ENCODE measurements at regions not wholly inside any gene's neighbourhood (a gene's known extent, or its start where the extent isn't known, plus 50 kb on each side); places are given as distances from the start of the nearest gene placed in this dataset.

DNA sequence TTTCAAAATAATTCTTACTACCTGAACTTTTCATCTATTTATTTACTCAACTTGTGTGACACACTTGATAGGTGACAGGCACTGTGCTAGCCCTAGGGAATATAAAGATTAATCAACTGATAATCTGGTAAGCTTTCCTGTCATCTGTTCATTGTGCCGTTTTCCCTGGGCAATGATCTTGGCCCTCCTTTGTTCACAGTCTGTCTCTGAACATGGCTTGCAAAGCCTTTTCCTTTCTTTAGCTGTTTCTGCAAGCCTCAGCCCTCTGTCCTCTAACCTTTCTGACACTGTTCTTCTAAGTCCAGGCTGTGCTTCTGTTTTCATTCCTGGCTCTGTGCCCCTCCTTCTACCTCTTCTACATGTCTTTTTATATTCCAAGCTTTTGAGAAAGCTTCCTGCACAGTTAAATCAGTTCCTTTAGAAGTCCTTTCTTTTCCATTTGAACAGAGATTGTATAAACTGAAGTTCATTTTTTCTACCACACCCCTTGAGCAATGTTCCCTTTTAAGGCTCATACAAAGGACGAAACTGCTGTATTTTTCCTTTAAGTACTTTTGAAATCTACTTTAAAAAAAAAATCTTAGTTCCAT, 803.0 kb upstream of the ZNF608 start:
- in situ Hi-C loops (cut with MboI): no loop called here
- DNase-seq (ENCODE audit: low read depth, low spot score): no peak
- Histone ChIP-seq H2AFZ (ENCODE audit: control insufficient read depth, low read depth, low read length) (no peak overlapping the region), H3K9me3 (replicated peaks; ENCODE audit: control insufficient read depth, insufficient read depth, low read length) (no peaks in the 10 kb centered on the region), H3K4me1 (ENCODE audit: control insufficient read depth, insufficient read depth, low read length) (no peaks in the 10 kb centered on the region), H3K79me2 (ENCODE audit: control insufficient read depth, insufficient read depth, low read length) (no peaks in the 10 kb centered on the region), H3K4me3 (no peak overlapping the region), H3K27ac (ENCODE audit: control insufficient read depth, insufficient read depth) (no peak overlapping the region), H3K27me3 (replicated peaks in 1 of 2; ENCODE audit: control insufficient read depth in 2 of 2, insufficient read depth in 2 of 2, low read length in 1 of 2) (no peaks in the 10 kb centered on the region), H3K4me2 (ENCODE audit: control insufficient read depth, insufficient read depth) (no peak overlapping the region), H4K20me1 (ENCODE audit: control insufficient read depth, insufficient read depth) (no peaks in the 10 kb centered on the region), H3K36me3 (ENCODE audit: control insufficient read depth in 2 of 2, insufficient read depth in 2 of 2, low read length in 1 of 2) (no peaks in the 10 kb centered on the region), H3K9ac (ENCODE audit: control insufficient read depth, insufficient read depth, low read length) (no peak overlapping the region)
- ChIA-PET SMC1A (ENCODE audit: uncharacterized antibody, unreplicated experiment) (no interaction called here), CTCF (interaction anchor here (1.1 kb wide), 1 partner anchor 8 kb away, joined by 3 read pairs; no protein-coding TSS in a partner anchor), POLR2A (no interaction called here), RAD21 (ENCODE audit: unreplicated experiment) (no interaction called here)
- BruUV-seq (replicated peaks): no TSS peak
- no peak for FAIRE-seq
- TF ChIP-seq JUND (IDR thresholded peaks at IDR 0.05; ENCODE audit: low read depth, low read length) (no peak), SIX5 (IDR thresholded peaks at IDR 0.05; ENCODE audit: low read depth, low read length, severe bottlenecking) (no peak), HDAC2 (IDR thresholded peaks at IDR 0.05) (no peak), MXI1 (IDR thresholded peaks at IDR 0.05; ENCODE audit: low read depth, low read length) (no peak), TAF1 (IDR thresholded peaks at IDR 0.05; ENCODE audit: borderline replicate concordance, low read depth, low read length) (no peak), YBX1 (IDR thresholded peaks at IDR 0.05) (no peak), FOS (IDR thresholded peaks at IDR 0.05; ENCODE audit: borderline replicate concordance, extremely low read depth, insufficient read length) (no peak), ZNF384 (IDR thresholded peaks at IDR 0.05; ENCODE audit: borderline replicate concordance, low read depth, low read length) (no peak), CHD1 (IDR thresholded peaks at IDR 0.05; ENCODE audit: low read depth, low read length) (no peak), EZH2 (IDR thresholded peaks at IDR 0.05; ENCODE audit: borderline replicate concordance, control insufficient read depth, low read depth, low read length) (no peak), MYB (IDR thresholded peaks at IDR 0.05; ENCODE audit: borderline replicate concordance, low read depth, low read length) (no peak)
- TF ChIP-seq, protein P1, sequence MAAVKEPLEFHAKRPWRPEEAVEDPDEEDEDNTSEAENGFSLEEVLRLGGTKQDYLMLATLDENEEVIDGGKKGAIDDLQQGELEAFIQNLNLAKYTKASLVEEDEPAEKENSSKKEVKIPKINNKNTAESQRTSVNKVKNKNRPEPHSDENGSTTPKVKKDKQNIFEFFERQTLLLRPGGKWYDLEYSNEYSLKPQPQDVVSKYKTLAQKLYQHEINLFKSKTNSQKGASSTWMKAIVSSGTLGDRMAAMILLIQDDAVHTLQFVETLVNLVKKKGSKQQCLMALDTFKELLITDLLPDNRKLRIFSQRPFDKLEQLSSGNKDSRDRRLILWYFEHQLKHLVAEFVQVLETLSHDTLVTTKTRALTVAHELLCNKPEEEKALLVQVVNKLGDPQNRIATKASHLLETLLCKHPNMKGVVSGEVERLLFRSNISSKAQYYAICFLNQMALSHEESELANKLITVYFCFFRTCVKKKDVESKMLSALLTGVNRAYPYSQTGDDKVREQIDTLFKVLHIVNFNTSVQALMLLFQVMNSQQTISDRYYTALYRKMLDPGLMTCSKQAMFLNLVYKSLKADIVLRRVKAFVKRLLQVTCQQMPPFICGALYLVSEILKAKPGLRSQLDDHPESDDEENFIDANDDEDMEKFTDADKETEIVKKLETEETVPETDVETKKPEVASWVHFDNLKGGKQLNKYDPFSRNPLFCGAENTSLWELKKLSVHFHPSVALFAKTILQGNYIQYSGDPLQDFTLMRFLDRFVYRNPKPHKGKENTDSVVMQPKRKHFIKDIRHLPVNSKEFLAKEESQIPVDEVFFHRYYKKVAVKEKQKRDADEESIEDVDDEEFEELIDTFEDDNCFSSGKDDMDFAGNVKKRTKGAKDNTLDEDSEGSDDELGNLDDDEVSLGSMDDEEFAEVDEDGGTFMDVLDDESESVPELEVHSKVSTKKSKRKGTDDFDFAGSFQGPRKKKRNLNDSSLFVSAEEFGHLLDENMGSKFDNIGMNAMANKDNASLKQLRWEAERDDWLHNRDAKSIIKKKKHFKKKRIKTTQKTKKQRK (IDR thresholded peaks at IDR 0.05; ENCODE audit: low read depth, low read length): no peak
- TF ChIP-seq, protein P2, sequence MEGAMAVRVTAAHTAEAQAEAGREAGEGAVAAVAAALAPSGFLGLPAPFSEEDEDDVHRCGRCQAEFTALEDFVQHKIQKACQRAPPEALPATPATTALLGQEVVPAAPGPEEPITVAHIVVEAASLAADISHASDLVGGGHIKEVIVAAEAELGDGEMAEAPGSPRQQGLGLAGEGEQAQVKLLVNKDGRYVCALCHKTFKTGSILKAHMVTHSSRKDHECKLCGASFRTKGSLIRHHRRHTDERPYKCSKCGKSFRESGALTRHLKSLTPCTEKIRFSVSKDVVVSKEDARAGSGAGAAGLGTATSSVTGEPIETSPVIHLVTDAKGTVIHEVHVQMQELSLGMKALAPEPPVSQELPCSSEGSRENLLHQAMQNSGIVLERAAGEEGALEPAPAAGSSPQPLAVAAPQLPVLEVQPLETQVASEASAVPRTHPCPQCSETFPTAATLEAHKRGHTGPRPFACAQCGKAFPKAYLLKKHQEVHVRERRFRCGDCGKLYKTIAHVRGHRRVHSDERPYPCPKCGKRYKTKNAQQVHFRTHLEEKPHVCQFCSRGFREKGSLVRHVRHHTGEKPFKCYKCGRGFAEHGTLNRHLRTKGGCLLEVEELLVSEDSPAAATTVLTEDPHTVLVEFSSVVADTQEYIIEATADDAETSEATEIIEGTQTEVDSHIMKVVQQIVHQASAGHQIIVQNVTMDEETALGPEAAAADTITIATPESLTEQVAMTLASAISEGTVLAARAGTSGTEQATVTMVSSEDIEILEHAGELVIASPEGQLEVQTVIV (IDR thresholded peaks at IDR 0.05; ENCODE audit: borderline replicate concordance, partially characterized antibody): no peak
- TF ChIP-seq, protein P3, sequence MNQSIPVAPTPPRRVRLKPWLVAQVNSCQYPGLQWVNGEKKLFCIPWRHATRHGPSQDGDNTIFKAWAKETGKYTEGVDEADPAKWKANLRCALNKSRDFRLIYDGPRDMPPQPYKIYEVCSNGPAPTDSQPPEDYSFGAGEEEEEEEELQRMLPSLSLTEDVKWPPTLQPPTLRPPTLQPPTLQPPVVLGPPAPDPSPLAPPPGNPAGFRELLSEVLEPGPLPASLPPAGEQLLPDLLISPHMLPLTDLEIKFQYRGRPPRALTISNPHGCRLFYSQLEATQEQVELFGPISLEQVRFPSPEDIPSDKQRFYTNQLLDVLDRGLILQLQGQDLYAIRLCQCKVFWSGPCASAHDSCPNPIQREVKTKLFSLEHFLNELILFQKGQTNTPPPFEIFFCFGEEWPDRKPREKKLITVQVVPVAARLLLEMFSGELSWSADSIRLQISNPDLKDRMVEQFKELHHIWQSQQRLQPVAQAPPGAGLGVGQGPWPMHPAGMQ (IDR thresholded peaks at IDR 0.05; ENCODE audit: borderline replicate concordance): no peak
- no peak for ATAC-seq
- WGBS (ENCODE audit: insufficient coverage, insufficient replicate concordance, low lambda C conversion rate, missing lambda C conversion rate): 0% methylated on average over 2 of the region's 2 CpGs
- intact Hi-C loops (cut with micrococcal nuclease; ENCODE audit: unreplicated experiment): no loop called here

All from GM12878 (cell line).